ENCODE measurements at regions not wholly inside any gene's neighbourhood (a gene's known extent, or its start where the extent isn't known, plus 50 kb on each side); places are given as distances from the start of the nearest gene placed in this dataset.
"Not testable (repeated sequence)": the region's sequence is repeated elsewhere in the genome, so short reads cannot be mapped to it uniquely, and the experiment has no call there.

DNA sequence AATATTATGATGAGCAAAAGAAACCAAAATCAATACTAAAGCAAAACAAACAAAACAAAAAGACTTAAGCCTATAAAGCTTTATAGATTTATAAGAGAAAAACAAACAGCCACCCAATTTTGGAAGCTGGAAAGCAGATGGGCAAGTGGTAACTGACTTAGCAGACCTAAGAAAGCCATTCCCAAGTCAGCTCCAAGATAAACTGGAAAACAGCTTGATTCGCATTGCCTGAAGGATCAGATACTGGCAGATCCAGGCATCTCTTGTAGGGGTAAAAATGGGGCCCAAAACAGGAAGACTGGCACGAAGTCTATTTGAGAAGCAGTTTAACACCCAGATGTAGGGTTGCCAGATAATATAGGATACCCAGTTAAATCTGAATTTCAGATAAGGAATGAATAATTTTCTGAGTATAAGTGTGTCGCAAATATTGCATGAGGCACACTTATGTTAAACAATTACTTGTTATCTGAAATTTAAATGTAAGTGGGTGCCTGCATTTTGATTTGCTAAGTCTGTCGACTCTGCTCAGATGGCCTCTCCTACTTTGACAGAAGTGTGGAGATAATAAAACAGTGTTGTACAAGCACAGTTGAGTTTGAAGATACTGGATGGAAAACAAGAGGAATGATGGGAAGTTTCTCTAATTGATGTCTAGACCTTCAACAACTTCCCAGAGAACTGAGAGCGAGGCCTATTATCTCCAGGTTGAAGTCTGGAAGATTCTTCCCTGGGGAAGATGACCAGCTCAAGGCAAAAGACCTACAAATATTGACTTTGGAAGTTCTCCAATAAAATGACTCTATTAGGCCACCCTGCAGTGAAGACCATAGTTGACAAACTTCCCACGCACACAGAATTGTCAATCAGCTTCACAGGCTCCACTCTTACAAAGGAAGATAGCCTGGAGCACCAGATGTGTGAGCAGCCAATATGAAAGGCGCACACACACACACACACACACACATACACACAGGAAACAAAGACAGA, 113.4 kb downstream of the FAM50B start:
- DNase-seq (ENCODE audit: low read depth in 2 of 2): no peak

DNA sequence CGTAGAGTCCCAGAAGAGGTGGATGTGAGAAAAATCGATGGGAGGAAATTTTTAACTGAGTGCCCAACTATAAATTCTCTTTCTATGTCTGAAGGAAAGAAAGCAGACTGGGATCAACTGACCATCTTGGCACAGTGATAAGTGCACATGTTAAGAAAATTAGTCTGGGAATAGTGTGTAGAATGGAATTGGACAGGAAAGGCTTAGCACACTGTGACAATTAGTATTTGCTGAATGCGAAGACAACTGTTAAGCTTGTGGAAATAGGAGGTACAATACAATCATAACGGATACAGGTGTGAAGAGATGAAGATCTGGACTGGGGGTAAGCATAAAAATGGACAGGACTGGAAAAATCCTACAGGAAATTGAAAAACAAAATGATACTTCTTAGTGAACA, 114.3 kb downstream of the FAM50B start:
- no peak for DNase-seq (ENCODE audit: low read depth in 2 of 2)

DNA sequence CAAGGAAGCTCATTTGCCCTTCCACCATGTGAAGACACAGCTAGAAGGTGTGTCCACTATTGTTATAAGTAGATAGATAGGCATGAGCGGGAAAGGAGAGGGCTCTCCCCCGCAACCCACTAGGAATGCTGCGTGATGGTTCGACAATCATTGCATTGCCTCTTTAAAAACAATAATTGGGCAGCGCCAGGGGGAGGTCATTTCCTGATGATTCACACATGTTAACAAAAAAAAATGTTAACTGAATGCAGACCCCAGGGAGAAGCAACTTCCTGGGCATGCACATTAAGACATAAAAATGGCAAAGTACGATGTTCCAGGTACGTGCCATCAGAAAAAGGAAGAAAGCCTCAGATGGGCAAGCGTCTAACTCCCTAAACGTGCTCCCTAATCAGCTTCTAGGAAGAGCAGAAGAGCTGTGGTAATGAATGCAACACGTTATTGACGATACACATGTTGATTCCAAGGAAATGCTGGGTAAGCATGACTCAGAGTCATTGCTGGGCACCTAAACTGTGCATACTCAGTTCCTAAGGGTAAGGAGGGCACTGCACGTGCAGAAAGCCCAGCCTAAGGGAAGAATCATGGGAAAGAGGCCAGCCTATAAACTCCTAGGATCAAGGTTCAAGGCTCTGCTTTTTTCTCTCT, 113.7 kb downstream of the FAM217A start:
- no peak for DNase-seq (ENCODE audit: low read depth in 2 of 2)

DNA sequence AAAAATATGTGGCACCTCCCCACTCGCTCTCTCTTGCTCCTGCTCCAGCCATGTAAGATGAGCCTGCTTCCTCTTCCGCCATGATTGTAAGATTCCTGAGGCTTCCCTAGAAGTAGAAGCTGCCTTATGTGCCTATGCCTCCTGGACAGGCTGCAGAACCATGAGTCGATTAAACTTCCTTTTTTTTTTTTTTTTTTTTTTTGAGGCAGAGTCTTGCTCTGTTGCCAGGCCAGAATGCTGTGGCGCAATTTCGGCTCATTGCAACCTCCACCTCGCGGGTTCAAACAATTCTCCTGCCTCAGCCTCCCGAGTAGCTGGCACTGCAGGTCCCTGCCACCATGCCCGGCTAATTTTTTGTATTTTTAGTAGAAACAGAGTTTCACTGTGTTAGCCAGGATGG, 112.5 kb downstream of the FAM217A start:
- no peak for DNase-seq (ENCODE audit: low read depth in 2 of 2)

DNA sequence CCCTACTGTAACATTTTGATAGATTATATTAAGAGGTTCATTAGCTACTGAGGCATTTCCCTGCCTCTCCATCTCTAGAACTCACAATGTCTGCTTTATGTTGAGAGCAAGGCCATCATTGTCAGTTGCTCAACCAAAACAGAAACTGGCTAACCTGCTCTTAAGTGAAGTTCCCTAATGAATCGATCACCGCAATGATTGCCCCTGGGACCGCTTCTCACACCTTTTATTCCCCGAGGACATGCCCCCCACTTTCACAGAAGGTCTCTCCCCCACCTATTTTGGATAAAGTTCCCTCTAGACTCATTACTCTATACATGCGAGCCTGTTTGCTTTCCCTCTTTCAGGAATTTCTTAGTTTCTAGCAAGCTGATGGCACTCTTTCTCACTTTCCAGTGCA, 108.8 kb downstream of the FAM217A start:
- no peak for DNase-seq (ENCODE audit: low read depth in 2 of 2)

DNA sequence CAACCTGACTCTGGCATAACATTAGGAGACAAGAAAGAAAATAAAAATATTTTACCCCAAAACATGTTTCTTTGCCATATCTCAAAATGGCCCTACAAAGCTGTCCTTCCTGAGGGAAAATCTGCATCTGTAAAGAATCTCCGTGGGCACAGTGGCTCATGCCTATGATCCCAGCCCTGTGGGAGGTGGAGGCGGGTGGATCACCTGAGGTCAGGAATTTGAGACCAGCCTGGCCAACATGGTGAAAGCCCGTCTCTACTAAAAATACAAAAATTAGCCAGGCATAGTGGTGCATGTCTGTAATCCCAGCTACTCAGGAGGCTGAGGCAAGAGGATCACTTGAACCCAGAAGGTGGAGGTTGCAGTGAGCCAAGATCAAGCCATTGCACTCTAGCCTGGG, 105.8 kb downstream of the FAM217A start:
- not testable (repeated sequence) for DNase-seq (ENCODE audit: low read depth in 2 of 2)

DNA sequence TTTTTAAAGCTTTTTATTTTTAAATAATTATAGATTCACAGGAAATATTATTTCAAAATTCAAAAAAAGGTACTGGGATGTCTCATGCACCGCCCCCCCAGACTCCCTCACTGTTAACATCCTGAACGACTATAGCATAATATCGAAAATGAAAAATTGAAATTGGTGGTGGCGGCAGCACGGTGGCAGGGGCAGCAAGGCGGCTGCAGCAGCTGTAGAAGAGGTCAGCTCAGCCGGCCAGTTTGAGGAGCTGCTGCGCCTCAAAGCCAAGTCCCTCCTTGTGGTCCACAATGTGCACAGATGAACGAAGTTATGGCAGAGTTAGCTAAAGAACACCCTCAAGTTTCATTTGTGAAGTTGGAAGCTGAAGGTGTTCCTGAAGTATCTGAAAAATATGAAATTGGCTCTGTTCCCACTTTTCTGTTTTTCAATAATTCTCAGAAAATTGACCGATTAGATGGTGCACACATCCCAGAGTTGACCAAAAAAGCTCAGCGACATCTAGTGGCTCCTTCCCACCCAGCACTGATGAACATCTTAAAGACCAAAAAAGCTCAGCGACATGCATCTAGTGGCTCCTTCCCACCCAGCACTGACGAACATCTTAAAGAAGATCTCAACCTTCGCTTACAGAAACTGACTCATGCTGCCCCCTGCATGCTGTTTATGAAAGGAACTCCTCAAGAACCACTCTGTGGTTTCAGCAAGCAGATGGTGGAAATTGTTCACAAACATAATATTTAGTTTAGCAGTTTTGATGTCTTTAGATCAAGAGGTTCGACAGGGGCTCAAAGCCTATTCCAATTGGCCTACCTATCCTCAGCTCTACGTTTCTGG, 100.8 kb downstream of the FAM217A start:
- DNase-seq (ENCODE audit: low read depth in 2 of 2): peak in 1 of 2 donors; percentile 7

DNA sequence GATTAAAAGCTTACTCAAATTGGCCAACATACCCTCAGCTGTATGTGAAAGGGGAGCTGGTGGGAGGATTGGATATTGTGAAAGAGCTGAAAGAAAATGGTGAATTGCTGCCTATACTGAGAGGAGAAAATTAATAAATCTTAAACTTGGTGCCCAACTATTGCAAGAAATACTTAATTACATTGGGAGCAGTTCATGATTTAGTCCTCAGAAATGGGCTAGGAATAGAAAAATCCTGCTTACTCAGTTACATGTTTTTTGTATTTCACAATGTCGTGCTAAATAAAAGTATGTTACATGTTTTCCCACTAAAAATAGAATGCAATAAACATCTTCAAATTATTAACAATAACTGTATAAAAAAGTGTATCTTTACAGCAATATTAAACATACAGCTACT, 100.0 kb downstream of the FAM217A start:
- DNase-seq (ENCODE audit: low read depth in 2 of 2): not testable (repeated sequence)

DNA sequence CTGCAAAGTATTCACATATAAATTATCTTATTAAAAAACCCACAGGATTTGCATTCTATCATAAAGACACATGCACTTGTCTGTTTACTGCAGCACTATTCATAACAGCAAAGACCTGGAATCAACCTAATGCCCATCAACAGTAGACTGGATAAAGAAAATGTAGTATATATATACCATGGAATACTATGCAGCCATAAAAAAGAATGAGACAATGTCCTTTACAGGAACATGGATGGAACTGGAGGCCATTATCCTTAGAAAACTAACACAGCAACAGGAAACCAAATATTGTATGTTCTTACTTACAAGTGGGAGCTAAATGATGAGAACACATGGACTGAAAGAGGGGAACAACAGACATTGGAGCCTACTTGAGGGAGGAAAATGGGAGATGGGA, 97.0 kb downstream of the FAM217A start:
- DNase-seq (ENCODE audit: low read depth in 2 of 2): no peak

DNA sequence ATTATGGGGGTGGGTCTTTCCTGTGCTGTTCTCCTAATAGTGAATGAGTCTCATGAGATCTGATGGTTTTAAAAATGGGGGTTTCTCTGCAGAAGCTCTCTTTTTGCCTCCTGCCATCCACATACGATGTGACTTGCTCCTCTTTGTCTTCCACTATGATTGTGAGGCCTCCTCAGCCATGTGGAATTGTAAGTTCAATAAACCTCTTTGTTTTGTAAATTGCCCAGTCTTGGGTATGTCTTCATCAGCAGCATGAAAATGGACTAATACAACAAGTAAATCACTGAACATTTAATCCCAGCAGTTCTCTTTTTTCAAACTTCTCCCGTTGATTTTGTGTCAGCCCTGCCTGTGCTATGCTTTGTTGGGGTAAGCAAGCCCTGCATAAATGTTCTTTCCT, 95.2 kb downstream of the FAM217A start:
- no peak for DNase-seq (ENCODE audit: low read depth in 2 of 2)

DNA sequence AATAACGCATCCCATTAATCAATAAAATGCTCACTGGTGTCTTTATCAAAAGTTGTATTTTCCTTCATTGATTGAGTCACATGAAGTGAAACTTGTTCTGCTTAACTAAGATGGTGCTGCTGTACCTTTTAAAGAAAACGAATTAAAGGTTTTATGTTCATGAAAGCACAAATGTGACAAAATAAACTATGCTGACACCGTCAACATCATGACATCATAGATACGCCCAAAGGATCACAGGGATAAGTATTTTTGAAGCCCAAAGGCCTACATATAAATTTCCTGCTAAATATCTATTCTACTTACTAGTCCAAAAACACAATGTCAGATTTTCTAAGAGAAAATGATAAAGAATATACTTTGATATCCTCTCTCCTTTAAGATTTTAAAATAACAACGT, 94.4 kb downstream of the FAM217A start:
- no peak for DNase-seq (ENCODE audit: low read depth in 2 of 2)

DNA sequence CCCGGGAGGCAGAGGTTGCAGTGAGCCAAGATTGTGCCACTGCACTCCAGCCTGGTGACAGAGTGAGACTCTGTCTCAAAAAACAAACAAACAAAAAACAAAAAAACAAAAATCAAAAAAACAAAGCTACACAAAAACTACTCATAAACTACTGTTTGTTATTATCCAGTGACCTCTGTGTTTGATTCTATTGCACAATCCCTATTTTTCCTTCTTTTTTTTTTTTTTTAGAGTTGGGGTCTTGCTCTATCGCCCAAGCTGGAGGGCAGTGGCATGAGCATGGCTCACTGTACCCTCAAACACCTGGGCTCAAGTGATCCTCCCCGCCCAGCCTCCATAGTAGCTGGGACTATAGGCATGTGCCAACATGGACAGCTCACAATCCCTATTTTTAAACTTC, 92.7 kb downstream of the FAM217A start:
- no peak for DNase-seq (ENCODE audit: low read depth in 2 of 2)

DNA sequence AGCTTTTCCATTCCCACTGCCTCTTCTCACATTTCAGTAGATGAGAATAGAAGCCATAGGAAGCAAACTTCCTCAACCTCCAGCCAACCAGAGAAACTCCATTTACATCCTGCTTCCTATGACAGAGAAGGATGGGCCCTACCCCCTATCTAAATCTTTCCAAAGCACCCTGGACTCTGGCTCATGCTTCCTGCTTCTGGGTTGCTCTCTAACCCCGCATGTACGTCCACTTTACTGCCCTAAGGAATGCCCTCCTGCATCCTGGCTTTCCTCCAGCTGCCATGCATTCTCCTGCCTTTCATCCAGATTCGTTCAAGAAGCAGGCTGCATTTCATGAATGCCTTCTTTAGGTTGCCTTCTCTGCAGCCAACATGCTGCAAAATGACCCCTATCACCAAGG, 91.9 kb downstream of the FAM217A start:
- DNase-seq (ENCODE audit: low read depth in 2 of 2): no peak

DNA sequence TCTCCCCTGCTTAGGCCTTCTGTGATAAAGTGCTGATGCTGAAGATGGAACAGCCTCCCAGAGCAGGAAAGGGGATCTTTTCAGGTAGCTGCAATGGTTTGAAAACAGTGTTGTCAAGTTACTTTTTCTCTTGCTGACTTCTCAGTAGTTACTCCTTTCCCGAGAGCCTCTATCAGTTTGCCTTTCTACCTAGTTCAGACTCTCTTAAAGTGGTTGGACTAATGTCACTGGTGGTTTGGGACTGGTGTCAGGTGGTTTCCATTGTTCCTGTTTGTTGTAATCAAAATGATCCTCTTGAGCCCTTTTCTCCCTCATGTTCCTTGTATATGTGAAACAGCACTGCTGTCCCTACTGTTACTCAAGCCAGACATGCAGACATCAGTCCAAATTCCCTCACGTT, 91.4 kb downstream of the FAM217A start:
- DNase-seq (ENCODE audit: low read depth in 2 of 2): no peak

DNA sequence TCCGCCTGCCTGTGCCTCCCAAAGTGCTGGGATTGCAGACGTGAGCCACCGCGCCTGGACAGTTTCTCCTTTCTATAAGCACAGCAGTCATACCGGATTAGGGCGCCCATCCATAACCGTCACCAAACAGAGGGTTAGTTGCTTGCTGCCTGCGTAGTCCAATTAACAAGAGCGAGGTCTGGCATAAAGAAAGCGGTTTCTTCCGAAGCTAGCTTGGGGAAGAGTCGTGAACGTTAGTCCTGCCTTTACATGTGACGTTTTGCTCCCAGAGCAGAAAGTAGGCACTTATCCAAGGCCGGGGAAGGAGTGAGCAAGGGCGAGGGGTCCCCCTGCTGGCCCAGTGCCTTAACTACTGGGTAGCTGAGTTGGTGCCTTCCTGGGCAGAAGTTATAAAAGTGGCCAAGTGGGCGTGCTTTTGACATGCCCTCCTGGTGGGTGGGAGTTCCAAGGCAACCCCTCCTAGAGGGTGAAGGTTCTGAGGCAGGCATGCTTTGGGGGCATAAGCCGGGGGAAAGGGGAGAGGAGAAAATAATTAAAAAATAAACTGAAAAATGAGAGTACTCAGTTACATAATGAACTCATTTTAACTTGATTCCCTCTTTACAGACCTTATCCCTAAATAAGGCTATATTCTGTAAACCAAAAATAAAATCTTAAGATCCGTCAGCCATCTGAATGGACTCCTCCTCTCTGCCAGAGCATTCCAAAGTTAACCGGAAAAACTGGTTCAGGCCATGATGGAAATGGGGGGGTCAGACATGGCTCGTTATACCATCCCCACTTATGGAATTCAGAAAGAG, 88.0 kb downstream of the FAM217A start:
- DNase-seq (ENCODE audit: low read depth in 2 of 2): peak; percentile 36 to 57

DNA sequence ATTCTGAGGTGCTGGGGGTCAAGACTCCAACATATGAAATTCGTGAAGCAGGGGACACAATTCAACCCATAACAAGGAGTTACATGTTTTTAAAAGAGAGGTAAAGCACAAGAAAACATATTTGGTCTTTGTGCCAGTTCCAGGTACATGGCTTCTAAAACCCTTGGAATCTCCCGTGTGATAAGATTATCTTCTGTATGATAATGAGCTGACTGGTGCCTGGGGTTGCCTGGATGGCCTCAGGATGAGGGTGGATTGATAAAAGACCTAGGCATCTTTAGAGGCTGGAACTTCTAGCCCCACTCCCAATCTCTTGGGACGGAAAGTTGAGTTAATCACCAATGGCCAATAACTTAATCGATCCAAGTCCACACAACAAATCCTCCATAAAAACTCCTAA, 87.0 kb downstream of the FAM217A start:
- DNase-seq (ENCODE audit: low read depth in 2 of 2): no peak

DNA sequence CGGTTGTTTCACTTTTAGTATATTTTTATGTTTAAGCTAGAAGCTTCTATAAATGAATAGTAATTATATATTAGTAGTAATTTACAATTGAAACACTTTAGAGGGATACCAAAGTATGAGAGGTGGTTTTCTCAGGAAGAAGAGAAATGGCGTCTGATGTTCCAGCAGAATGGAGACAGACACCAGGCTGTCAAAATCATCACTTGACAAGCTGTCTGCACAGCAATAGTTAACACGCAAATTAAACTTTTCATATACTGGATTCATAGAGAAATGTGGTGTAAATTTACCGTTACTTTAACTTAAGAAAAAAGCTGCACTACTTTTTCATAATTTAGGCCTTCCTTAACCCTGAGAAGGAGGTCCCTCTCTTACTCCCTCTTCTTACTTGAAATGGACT, 82.6 kb downstream of the FAM217A start:
- no peak for DNase-seq (ENCODE audit: low read depth in 2 of 2)

DNA sequence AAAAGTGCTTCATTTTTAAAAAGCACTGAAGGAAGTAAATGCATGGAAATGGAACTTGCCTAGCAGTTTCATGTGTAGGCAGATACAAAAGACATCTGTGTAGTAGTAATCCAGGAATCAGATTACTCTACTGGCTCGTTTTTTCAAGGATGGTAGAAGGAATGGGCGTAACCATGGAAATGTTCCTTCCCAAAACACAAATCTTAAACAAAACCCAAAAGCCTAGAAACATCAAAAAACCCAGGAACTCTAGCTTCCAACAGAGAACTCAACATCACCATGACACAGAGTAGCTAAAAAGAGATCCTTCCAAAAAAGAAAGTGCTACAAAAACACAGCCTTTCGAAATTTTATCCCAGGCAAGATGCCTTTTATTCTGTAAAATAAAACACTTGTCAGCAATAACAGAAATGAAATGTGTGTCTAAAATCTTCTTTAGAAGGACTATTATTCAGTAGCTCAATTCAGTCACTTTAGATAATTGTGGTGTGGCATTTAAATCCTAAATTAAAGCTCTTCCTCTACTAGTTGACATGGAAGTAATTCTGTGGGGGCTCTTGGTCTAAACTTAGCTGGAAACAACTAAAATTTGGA, 81.7 kb downstream of the FAM217A start:
- no peak for DNase-seq (ENCODE audit: low read depth in 2 of 2)

DNA sequence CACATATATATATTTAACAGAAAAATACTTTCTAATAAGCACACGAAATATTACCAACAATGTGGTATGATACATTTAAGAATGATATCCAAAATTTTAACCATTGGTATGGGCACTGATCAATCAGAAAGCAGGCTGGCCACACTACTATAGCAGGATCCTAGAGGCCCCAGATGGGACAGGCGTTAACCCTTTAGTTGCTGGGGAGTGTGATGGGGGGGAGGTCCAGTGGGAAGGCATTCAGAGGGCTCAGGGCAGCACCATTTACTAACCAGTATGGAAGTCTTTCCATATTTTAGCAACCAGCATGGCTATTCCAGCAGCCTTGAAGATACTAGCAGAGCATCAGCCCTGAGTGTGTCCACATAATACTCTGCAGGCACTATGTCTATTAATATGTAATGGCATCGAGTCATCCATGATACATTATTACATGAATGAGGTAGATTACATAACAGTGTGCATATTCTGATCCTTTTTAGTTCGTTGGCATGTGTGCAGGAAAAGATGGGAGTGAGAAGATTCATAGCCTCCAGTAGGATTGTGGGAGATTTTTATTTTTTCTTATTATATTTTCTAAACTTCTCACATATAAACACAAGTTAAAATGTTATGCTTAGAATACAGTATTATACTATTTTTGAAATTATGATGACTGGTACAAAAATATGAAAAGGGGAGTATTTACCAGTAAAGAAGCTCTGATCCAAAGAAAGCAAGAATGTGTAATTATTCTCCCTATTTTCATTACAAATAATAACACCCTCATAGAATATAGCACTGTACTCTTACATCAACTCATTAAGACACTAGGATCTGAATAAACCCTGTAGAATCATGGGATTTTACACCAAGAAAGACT, 78.9 kb downstream of the FAM217A start:
- no peak for DNase-seq (ENCODE audit: low read depth in 2 of 2)

DNA sequence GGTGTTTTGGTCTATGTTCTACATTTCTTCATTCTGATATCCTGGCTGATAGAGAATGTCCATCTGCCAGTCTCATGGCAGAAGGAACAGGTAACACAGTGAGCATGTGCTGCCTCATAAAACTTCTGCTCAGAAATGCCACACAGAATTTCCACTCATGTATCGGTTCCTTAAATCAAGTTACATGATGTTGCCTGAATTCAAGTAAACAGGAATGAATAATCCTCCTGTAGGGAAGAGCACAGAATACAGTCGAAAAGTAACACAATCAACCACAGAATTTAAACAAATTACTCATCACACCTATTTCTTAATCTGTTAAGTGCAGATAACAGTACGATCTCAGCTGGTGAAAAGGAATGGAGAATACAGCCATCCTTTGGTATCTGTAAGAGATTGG, 74.7 kb downstream of the FAM217A start:
- DNase-seq (ENCODE audit: low read depth in 2 of 2): no peak

Measured in stimulated activated CD8-positive, alpha-beta memory T cell treated with anti-CD3 and anti-CD28 coated beads, Interleukin-7, amount 100 ng/mL, for 1 hour (primary cell).